ENCODE measurements at regions not wholly inside any gene's neighbourhood (a gene's known extent, or its start where the extent isn't known, plus 50 kb on each side); places are given as distances from the start of the nearest gene placed in this dataset.

- no peak for TF ChIP-seq EZH2 (IDR thresholded peaks at IDR 0.05; ENCODE audit: insufficient read depth, poor library complexity, severe bottlenecking)
- TF ChIP-seq EZH2phosphoT487 (IDR thresholded peaks at IDR 0.05; ENCODE audit: insufficient read depth, low read depth) = no peak
Measured at GRCh38 chr11:38710262-38710661, 2112.2 kb upstream of the RAG2 start.

All from GM23248 (cell line).